Neural cell (in vitro differentiated cells): ENCODE measurements at regions not wholly inside any gene's neighbourhood (a gene's known extent, or its start where the extent isn't known, plus 50 kb on each side); places are given as distances from the start of the nearest gene placed in this dataset.

Experiments used
- H2AFZ ChIP-seq: fragments of 200-600, 300-800 bp; sonication (generic), shearing (Covaris generic); 2 replicates; pipeline ENCODE4 v1.6.0; 2014; ENCODE audit warnings: low read depth, mild to moderate bottlenecking, antibody characterized with exemption, low read length, moderate library complexity
- H3F3A ChIP-seq: fragments of 200-600 bp; shearing (Covaris generic); 2 replicates; pipeline ENCODE4 v1.6.1; 2016; ENCODE audit warnings: mild to moderate bottlenecking, moderate library complexity, mixed read lengths, antibody characterized with exemption, low read length; ENCODE audit not compliant: insufficient read depth, poor library complexity, severe bottlenecking
- H3K27ac ChIP-seq: fragments of 200-600, 300-800 bp; sonication (generic), shearing (Covaris generic); 2 replicates; pipeline ENCODE4 v1.5.1; 2014; ENCODE audit warnings: mild to moderate bottlenecking, low read length, moderate library complexity
- H3K27me3 ChIP-seq: fragments of 300-800, 200-600 bp; sonication (generic), shearing (Covaris generic); 2 replicates; pipeline ENCODE4 v1.6.0; 2014; ENCODE audit warnings: mild to moderate bottlenecking, low read depth, low read length, moderate library complexity; ENCODE audit not compliant: insufficient read depth
- H3K36me3 ChIP-seq: fragments of 300-800, 200-600 bp; sonication (generic), shearing (Covaris generic); 2 replicates; pipeline ENCODE4 v1.5.1; 2014; ENCODE audit warnings: mild to moderate bottlenecking, antibody characterized with exemption, low read length, moderate library complexity; ENCODE audit not compliant: insufficient read depth
- H3K4me2 ChIP-seq: fragments of 300-800, 200-600 bp; sonication (generic), shearing (Covaris generic); 2 replicates; pipeline ENCODE4 v1.6.0; 2014; ENCODE audit warnings: mild to moderate bottlenecking, low read length
- H3K4me3 ChIP-seq: fragments of 300-800, 200-600 bp; sonication (generic), shearing (Covaris generic); 2 replicates; pipeline ENCODE4 v1.5.1; 2014; ENCODE audit warnings: mild to moderate bottlenecking, low read length, moderate library complexity
- H3K79me2 ChIP-seq: fragments of 200-600 bp; shearing (Covaris generic); replicated peaks from 2 replicates; pipeline ENCODE4 v1.6.0; 2014; ENCODE audit warnings: mild to moderate bottlenecking, low read length, moderate library complexity; ENCODE audit not compliant: insufficient read depth
- H3K9ac ChIP-seq: fragments of 300-800, 200-600 bp; sonication (generic), shearing (Covaris generic); 2 replicates; pipeline ENCODE4 v1.6.1; 2016; ENCODE audit warnings: mild to moderate bottlenecking, low read length, mixed read lengths
- H3K9me2 ChIP-seq: fragments of 200-600 bp; shearing (Covaris generic); 2 replicates; pipeline ENCODE4 v1.6.1; 2016; ENCODE audit warnings: mild to moderate bottlenecking, low read length, mixed read lengths; ENCODE audit not compliant: insufficient read depth
- H3K9me3 ChIP-seq: fragments of 200-600, 300-800 bp; sonication (generic), shearing (Covaris generic); 2 replicates; pipeline ENCODE4 v1.6.1; 2016; ENCODE audit warnings: mild to moderate bottlenecking, mixed run types, low read length, moderate library complexity, mixed read lengths
- H4K20me1 ChIP-seq: fragments of 200-600 bp; shearing (Covaris generic); 2 replicates; pipeline ENCODE4 v1.6.1; 2016; ENCODE audit warnings: mild to moderate bottlenecking, mixed run types; ENCODE audit not compliant: insufficient read depth
- EP300 ChIP-seq: fragments of 450-650 bp; conservative IDR thresholded peaks from 2 replicates; pipeline ENCODE4 v1.6.1; 2014; ENCODE audit warnings: antibody characterized with exemption, mild to moderate bottlenecking, moderate library complexity; ENCODE audit not compliant: poor library complexity, severe bottlenecking
- EZH2 ChIP-seq: fragments of 200-600, 300-800 bp; shearing (Covaris generic), sonication (generic); IDR thresholded peaks from 2 replicates; pipeline ENCODE4 v1.6.1; 2014; ENCODE audit warnings: antibody characterized with exemption, low read length, borderline replicate concordance, mild to moderate bottlenecking; ENCODE audit not compliant: insufficient read depth, poor library complexity, severe bottlenecking
- MXI1 ChIP-seq: fragments of 450-650 bp; conservative IDR thresholded peaks from 2 replicates; pipeline ENCODE4 v1.6.1; 2014; ENCODE audit warnings: antibody characterized with exemption, mild to moderate bottlenecking; ENCODE audit not compliant: poor library complexity, severe bottlenecking
- POLR2AphosphoS5 ChIP-seq: IDR thresholded peaks from 2 replicates; pipeline ENCODE4 v1.6.1; 2012
- RAD21 ChIP-seq: fragments of 450-650 bp; conservative IDR thresholded peaks from 2 replicates; pipeline ENCODE4 v1.6.1; 2014; ENCODE audit warnings: antibody characterized with exemption, mild to moderate bottlenecking, moderate library complexity
- SMC3 ChIP-seq: fragments of 450-650 bp; conservative IDR thresholded peaks from 2 replicates; pipeline ENCODE4 v1.6.1; 2014; ENCODE audit warnings: antibody characterized with exemption, mild to moderate bottlenecking, moderate library complexity; ENCODE audit not compliant: poor library complexity
- TAF1 ChIP-seq: IDR thresholded peaks from 2 replicates; pipeline ENCODE4 v1.6.1; 2012; ENCODE audit warnings: low read depth
- TF ChIP-seq, protein P1 (sequence below): fragments of 450-650 bp; IDR thresholded peaks from 2 replicates; pipeline ENCODE4 v1.5.1; 2014; ENCODE audit warnings: antibody characterized with exemption, mild to moderate bottlenecking, moderate library complexity; ENCODE audit not compliant: poor library complexity, severe bottlenecking
- TF ChIP-seq, protein P2 (sequence below): IDR thresholded peaks from 2 replicates; pipeline ENCODE4 v1.6.1; 2012; ENCODE audit warnings: borderline replicate concordance

DNA sequence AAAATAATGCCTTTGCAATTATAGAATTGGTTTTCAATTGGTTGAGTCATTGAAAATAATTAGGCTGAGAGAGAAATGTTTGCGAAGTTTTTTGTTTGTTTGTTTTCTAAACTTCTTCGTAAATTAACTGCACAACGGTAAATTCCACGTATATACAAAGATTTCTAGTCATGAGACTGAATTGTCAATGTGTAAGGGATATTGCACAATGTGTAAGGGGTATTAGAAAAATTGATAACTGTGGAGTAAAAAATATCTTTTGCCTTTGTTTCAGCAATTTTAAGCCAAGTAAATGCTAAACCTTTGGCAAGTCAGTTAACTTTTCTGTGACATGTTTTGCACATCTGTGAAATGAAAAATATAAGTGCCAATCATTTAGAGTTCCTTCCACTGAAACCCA is 606.0 kb downstream of the TMEM182 start:
- Histone ChIP-seq H3K36me3 (no peaks in the 10 kb centered on the region), H3K4me2 (no peak overlapping the region), H3K79me2 (no peaks in the 10 kb centered on the region), H3K4me3 (no peak overlapping the region), H3K27me3 (no peaks in the 10 kb centered on the region), H3K9ac (no peak overlapping the region), H4K20me1 (no peaks in the 10 kb centered on the region), H3K27ac (no peak overlapping the region), H3K9me2 (no peaks in the 10 kb centered on the region), H2AFZ (no peak overlapping the region), H3K9me3 (no peaks in the 10 kb centered on the region), H3F3A (no peaks in the 10 kb centered on the region)
- no peak for TF ChIP-seq POLR2AphosphoS5

DNA sequence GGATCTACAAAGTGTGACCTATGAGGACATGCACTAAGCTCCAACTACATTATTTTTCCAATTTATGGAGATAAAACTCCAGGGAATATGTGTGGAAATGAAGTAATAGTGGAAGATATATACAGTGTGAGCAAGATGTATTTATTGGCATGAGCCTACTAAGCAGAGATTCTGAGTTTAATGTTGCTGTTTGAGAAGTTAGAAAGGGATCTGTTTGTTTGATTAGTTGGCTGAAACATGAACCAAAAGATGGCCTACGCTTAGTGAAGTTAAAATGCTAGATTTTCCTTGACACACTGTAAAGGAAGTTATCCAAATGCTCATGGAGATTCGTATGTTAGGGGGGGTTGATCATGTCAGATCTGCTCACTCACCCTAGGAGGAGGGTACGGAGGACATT is 621.7 kb downstream of the TMEM182 start:
- Histone ChIP-seq H3K4me2 (no peak overlapping the region), H2AFZ (no peak overlapping the region), H3K9me2 (no peaks in the 10 kb centered on the region), H3K4me3 (no peak overlapping the region), H3K9ac (no peak overlapping the region), H3F3A (no peaks in the 10 kb centered on the region), H3K27me3 (no peaks in the 10 kb centered on the region), H3K79me2 (no peaks in the 10 kb centered on the region), H3K27ac (no peak overlapping the region), H3K36me3 (no peaks in the 10 kb centered on the region), H4K20me1 (no peaks in the 10 kb centered on the region), H3K9me3 (peaks cover 3% of the 10 kb centered on the region)
- TF ChIP-seq POLR2AphosphoS5, result no peak
- TF ChIP-seq EP300, result no peak

DNA sequence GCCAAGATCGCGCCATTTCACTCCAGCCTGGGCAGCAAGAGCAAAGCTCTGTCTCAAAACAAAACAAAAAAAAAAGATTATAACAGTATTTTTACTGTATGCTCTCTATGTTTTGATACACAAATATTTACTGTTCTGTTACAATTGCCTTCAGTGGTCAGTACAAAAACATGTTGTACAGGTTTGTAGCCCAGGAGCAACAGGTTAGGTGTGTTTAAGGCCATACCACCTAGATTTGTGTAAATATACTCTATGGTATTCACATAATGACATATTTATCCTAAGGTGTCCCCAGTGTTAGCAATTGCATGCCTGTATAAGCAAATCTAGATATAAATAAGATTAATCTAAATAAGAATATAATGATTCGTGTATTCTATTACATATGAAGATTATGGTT is 625.0 kb downstream of the TMEM182 start:
- H2AFZ ChIP-seq, result no peak overlapping the region
- H3K27me3 ChIP-seq, result no peaks in the 10 kb centered on the region
- no peaks in the 10 kb centered on the region for H4K20me1 ChIP-seq
- H3K79me2 ChIP-seq, result no peaks in the 10 kb centered on the region
- no peak overlapping the region for H3K9ac ChIP-seq
- no peaks in the 10 kb centered on the region for H3F3A ChIP-seq
- no peak overlapping the region for H3K27ac ChIP-seq
- TF ChIP-seq, protein P1, sequence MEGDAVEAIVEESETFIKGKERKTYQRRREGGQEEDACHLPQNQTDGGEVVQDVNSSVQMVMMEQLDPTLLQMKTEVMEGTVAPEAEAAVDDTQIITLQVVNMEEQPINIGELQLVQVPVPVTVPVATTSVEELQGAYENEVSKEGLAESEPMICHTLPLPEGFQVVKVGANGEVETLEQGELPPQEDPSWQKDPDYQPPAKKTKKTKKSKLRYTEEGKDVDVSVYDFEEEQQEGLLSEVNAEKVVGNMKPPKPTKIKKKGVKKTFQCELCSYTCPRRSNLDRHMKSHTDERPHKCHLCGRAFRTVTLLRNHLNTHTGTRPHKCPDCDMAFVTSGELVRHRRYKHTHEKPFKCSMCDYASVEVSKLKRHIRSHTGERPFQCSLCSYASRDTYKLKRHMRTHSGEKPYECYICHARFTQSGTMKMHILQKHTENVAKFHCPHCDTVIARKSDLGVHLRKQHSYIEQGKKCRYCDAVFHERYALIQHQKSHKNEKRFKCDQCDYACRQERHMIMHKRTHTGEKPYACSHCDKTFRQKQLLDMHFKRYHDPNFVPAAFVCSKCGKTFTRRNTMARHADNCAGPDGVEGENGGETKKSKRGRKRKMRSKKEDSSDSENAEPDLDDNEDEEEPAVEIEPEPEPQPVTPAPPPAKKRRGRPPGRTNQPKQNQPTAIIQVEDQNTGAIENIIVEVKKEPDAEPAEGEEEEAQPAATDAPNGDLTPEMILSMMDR, result no peak
- TF ChIP-seq RAD21 (no peak), MXI1 (no peak), EP300 (no peak), POLR2AphosphoS5 (no peak), SMC3 (no peak), TAF1 (no peak), EZH2 (no peak)
- TF ChIP-seq, protein P2, sequence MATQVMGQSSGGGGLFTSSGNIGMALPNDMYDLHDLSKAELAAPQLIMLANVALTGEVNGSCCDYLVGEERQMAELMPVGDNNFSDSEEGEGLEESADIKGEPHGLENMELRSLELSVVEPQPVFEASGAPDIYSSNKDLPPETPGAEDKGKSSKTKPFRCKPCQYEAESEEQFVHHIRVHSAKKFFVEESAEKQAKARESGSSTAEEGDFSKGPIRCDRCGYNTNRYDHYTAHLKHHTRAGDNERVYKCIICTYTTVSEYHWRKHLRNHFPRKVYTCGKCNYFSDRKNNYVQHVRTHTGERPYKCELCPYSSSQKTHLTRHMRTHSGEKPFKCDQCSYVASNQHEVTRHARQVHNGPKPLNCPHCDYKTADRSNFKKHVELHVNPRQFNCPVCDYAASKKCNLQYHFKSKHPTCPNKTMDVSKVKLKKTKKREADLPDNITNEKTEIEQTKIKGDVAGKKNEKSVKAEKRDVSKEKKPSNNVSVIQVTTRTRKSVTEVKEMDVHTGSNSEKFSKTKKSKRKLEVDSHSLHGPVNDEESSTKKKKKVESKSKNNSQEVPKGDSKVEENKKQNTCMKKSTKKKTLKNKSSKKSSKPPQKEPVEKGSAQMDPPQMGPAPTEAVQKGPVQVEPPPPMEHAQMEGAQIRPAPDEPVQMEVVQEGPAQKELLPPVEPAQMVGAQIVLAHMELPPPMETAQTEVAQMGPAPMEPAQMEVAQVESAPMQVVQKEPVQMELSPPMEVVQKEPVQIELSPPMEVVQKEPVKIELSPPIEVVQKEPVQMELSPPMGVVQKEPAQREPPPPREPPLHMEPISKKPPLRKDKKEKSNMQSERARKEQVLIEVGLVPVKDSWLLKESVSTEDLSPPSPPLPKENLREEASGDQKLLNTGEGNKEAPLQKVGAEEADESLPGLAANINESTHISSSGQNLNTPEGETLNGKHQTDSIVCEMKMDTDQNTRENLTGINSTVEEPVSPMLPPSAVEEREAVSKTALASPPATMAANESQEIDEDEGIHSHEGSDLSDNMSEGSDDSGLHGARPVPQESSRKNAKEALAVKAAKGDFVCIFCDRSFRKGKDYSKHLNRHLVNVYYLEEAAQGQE, result no peak
- H3K4me2 ChIP-seq, result no peak overlapping the region
- no peaks in the 10 kb centered on the region for H3K36me3 ChIP-seq
- H3K9me2 ChIP-seq, result no peaks in the 10 kb centered on the region
- no peaks in the 10 kb centered on the region for H3K9me3 ChIP-seq
- no peak overlapping the region for H3K4me3 ChIP-seq
